ENCODE measurements at regions not wholly inside any gene's neighbourhood (a gene's known extent, or its start where the extent isn't known, plus 50 kb on each side); places are given as distances from the start of the nearest gene placed in this dataset.

DNA sequence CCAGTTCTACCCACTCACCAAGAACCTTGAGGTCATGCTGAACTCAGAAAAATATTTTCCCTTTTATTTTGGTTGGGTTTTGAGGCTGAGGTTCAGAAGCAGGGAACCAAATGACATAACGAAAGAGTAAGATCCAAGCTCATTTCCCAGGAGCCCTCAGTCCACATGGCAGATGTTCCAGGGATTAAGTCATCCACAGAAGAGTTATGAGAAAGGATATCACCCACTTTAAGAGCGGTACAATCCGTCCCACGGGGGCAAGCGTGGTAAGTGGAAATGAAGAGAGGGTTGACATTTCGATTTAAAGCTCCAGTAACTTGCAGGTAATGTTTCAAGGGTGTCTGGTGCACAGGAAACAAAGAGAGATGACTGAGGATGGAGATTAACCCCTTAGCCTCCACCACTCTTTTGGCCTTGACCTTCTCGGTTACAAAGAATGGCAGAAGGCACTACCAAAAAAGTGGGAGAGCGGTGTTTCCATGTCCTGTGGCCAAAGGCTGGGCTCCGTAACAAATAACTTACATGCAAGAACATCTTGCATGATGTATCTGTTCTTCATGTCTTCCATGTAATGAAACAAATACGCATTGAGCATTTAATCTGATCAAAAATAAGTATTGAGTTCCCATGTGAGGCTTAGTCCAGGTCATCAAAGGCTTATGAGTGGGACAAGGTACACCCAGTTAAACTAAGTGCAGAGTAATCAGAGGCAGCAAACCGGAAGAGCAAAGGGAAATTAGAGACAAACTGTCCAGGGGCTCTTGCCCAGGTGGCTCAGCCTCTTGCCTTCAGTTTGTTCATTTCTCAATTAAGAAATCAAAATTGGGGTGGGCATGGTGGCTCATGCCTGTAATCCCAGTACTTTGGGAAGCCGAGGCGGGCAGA lies 241.4 kb downstream of the TOMM20 start:
- ChIA-PET CTCF (no interaction called here), POLR2A (no interaction called here)
- intact Hi-C loops (cut with micrococcal nuclease): no loop called here
- no peak for ATAC-seq (ENCODE audit: low read depth)
- Mint-ChIP-seq H3K27me3 (no peaks in the 10 kb centered on the region), H3K4me3 (no peak overlapping the region), H3K9me3 (ENCODE audit: insufficient read depth) (no peaks in the 10 kb centered on the region), H3K27ac (no peak overlapping the region), H3K4me1 (peaks cover 6% of the 10 kb centered on the region)
- H3K79me2 ChIP-seq (ENCODE audit: control insufficient read depth, insufficient read depth, low read length): no peaks in the 10 kb centered on the region
- DNase-seq: no peak
- no peak overlapping the region for H3K4me2 ChIP-seq (replicated peaks; ENCODE audit: low read depth, low read length, poor library complexity, severe bottlenecking)
- 93% methylated on average over 10 of the region's 13 CpGs for WGBS (ENCODE audit: insufficient coverage)
- H2AFZ ChIP-seq (ENCODE audit: insufficient read depth, low read depth, low read length, poor library complexity, severe bottlenecking): no peak overlapping the region
- no peak overlapping the region for H3K4me3 ChIP-seq (ENCODE audit: control extremely low read depth in 1 of 5, extremely low read depth in 1 of 5, insufficient read depth in 1 of 5, low read depth in 2 of 5, low read length in 4 of 5)
- no peak overlapping the region for H3K27ac ChIP-seq (ENCODE audit: low read length in 2 of 2)
- H3K27me3 ChIP-seq (replicated peaks in 1 of 4; ENCODE audit: control extremely low read depth in 1 of 4, control insufficient read depth in 3 of 4, insufficient read depth in 4 of 4, low read length in 3 of 4): no peaks in the 10 kb centered on the region
- H3K9me3 ChIP-seq (ENCODE audit: control extremely low read depth in 1 of 3, control insufficient read depth in 2 of 3, insufficient read depth in 1 of 3, low read length in 2 of 3): peaks cover 0 to 6% (median 0%) of the 10 kb centered on the region in 3 donors
- H4K20me1 ChIP-seq (ENCODE audit: control insufficient read depth, insufficient read depth, low read length, poor library complexity, severe bottlenecking): no peaks in the 10 kb centered on the region
- peaks cover 0 to 2% of the 10 kb centered on the region in 2 donors for H3K4me1 ChIP-seq (ENCODE audit: control insufficient read depth in 2 of 2, insufficient read depth in 2 of 2, low read length in 2 of 2)
- no peaks in the 10 kb centered on the region for H3K36me3 ChIP-seq (replicated peaks in 1 of 2; ENCODE audit: control extremely low read depth in 1 of 2, control insufficient read depth in 1 of 2, extremely low read depth in 1 of 2, insufficient read depth in 2 of 2, low read length in 1 of 2)
- no peak overlapping the region for H3K9ac ChIP-seq (ENCODE audit: low read length)
- no peak for TF ChIP-seq EZH2 (IDR thresholded peaks at IDR 0.05; ENCODE audit: borderline replicate concordance, insufficient read depth, low read depth, low read length, poor library complexity, severe bottlenecking)
- TF ChIP-seq, protein P1, sequence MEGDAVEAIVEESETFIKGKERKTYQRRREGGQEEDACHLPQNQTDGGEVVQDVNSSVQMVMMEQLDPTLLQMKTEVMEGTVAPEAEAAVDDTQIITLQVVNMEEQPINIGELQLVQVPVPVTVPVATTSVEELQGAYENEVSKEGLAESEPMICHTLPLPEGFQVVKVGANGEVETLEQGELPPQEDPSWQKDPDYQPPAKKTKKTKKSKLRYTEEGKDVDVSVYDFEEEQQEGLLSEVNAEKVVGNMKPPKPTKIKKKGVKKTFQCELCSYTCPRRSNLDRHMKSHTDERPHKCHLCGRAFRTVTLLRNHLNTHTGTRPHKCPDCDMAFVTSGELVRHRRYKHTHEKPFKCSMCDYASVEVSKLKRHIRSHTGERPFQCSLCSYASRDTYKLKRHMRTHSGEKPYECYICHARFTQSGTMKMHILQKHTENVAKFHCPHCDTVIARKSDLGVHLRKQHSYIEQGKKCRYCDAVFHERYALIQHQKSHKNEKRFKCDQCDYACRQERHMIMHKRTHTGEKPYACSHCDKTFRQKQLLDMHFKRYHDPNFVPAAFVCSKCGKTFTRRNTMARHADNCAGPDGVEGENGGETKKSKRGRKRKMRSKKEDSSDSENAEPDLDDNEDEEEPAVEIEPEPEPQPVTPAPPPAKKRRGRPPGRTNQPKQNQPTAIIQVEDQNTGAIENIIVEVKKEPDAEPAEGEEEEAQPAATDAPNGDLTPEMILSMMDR (IDR thresholded peaks at IDR 0.05): no peak
